ENCODE measurements at regions not wholly inside any gene's neighbourhood (a gene's known extent, or its start where the extent isn't known, plus 50 kb on each side); places are given as distances from the start of the nearest gene placed in this dataset.

DNA sequence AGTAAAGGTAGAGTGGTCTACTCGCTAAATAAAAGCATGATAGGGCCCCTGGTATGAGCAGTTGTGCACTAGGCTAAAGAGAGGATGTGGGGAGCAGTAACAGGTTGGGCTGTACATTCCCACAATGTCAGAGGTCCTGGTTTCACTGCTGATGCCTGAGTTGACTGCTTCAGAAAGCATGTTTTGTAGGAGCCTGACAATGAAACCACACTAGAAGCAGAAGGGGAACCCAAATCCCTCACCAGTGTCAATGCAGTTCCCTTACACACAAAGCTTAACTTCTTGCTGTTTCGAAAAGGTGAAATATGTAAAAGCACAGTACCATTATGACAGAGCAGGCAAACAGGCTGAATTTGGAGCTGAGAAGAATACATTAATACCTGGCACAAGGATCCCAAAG lies 291.7 kb upstream of the KYNU start:
- ATAC-seq, result no peak
- Histone ChIP-seq H3K4me1 (no peaks in the 10 kb centered on the region), H3K9me3 (no peaks in the 10 kb centered on the region), H3K4me3 (no peak overlapping the region), H3K27me3 (no peaks in the 10 kb centered on the region), H3K27ac (no peak overlapping the region), H3K36me3 (no peaks in the 10 kb centered on the region)
- TF ChIP-seq POLR2A (IDR thresholded peaks at IDR 0.05) (no peak), CTCF (IDR thresholded peaks at IDR 0.05 in 4 of 5, conservative IDR thresholded peaks at IDR 0.05 in 1 of 5) (no peak)
- no peak for DNase-seq
- in situ Hi-C loops (cut with MboI; ENCODE audit: low sequenced_read_pairs in 4 of 4), result no loop called here
- intact Hi-C loops (cut with DNase I; ENCODE audit: low total_unique reads), result no loop called here

GRCh38 chr2:142582317-142582716 lies 295.1 kb upstream of the KYNU start:
- H3K9me3 ChIP-seq, result no peaks in the 10 kb centered on the region
- H3K4me3 ChIP-seq, result no peak overlapping the region
- H3K27ac ChIP-seq, result no peak overlapping the region
- in situ Hi-C loops (cut with MboI; ENCODE audit: low sequenced_read_pairs in 4 of 4) (no loop called here), intact Hi-C loops (cut with DNase I; ENCODE audit: low total_unique reads) (no loop called here)
- ATAC-seq (no peak), DNase-seq (no peak)
- H3K4me1 ChIP-seq, result no peaks in the 10 kb centered on the region
- TF ChIP-seq POLR2A (IDR thresholded peaks at IDR 0.05) (no peak), CTCF (IDR thresholded peaks at IDR 0.05 in 4 of 5, conservative IDR thresholded peaks at IDR 0.05 in 1 of 5) (no peak)
- H3K27me3 ChIP-seq, result no peaks in the 10 kb centered on the region
- no peaks in the 10 kb centered on the region for H3K36me3 ChIP-seq

DNA sequence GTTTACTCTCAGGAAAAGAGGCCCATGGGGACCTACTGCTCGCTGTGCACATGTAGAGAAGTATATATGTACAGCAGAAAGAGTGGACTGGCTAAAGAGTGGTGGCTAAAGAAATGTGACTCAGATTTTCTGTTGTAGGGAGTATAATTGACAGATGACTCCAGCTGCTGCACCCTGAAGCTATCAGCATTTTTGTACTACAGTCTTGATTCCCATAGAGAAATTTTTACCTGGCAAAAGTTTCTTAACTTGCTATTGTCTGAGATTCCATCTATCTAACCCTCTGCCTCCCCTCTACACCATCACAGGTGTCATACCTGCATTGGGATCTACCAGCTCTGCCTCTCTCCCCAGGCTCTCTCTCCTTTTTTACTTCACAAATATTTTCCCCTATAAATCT lies 296.0 kb upstream of the KYNU start:
- no peak overlapping the region for H3K27ac ChIP-seq
- H3K27me3 ChIP-seq, result no peaks in the 10 kb centered on the region
- H3K4me1 ChIP-seq, result no peaks in the 10 kb centered on the region
- intact Hi-C loops (cut with DNase I; ENCODE audit: low total_unique reads) (no loop called here), in situ Hi-C loops (cut with MboI; ENCODE audit: low sequenced_read_pairs in 4 of 4) (no loop called here)
- no peaks in the 10 kb centered on the region for H3K9me3 ChIP-seq
- no peak overlapping the region for H3K4me3 ChIP-seq
- TF ChIP-seq CTCF (IDR thresholded peaks at IDR 0.05 in 4 of 5, conservative IDR thresholded peaks at IDR 0.05 in 1 of 5) (no peak), POLR2A (IDR thresholded peaks at IDR 0.05) (no peak)
- H3K36me3 ChIP-seq, result no peaks in the 10 kb centered on the region
- DNase-seq, result no peak
- no peak for ATAC-seq

- no peak for DNase-seq
- intact Hi-C loops (cut with DNase I; ENCODE audit: low total_unique reads), result no loop called here
- no peak for TF ChIP-seq POLR2A (IDR thresholded peaks at IDR 0.05)
- no peak for TF ChIP-seq CTCF (IDR thresholded peaks at IDR 0.05 in 4 of 5, conservative IDR thresholded peaks at IDR 0.05 in 1 of 5)
- Histone ChIP-seq H3K36me3 (no peaks in the 10 kb centered on the region), H3K27me3 (no peaks in the 10 kb centered on the region), H3K4me3 (no peak overlapping the region), H3K4me1 (no peaks in the 10 kb centered on the region), H3K27ac (no peak overlapping the region), H3K9me3 (no peaks in the 10 kb centered on the region)
- in situ Hi-C loops (cut with MboI; ENCODE audit: low sequenced_read_pairs in 4 of 4), result no loop called here
- ATAC-seq, result no peak
Measured at GRCh38 chr2:142580691-142581090, 296.8 kb upstream of the KYNU start.

GRCh38 chr2:142575561-142575960 lies 301.9 kb upstream of the KYNU start:
- Histone ChIP-seq H3K27ac (no peak overlapping the region), H3K9me3 (no peaks in the 10 kb centered on the region), H3K36me3 (no peaks in the 10 kb centered on the region), H3K27me3 (no peaks in the 10 kb centered on the region), H3K4me1 (no peaks in the 10 kb centered on the region), H3K4me3 (no peak overlapping the region)
- TF ChIP-seq CTCF (IDR thresholded peaks at IDR 0.05 in 4 of 5, conservative IDR thresholded peaks at IDR 0.05 in 1 of 5) (no peak), POLR2A (IDR thresholded peaks at IDR 0.05) (no peak)
- intact Hi-C loops (cut with DNase I; ENCODE audit: low total_unique reads), result no loop called here
- DNase-seq, result no peak
- in situ Hi-C loops (cut with MboI; ENCODE audit: low sequenced_read_pairs in 4 of 4), result no loop called here
- ATAC-seq, result no peak

All from gastrocnemius medialis (tissue), 4 donors.